ENCODE measurements at regions not wholly inside any gene's neighbourhood (a gene's known extent, or its start where the extent isn't known, plus 50 kb on each side); places are given as distances from the start of the nearest gene placed in this dataset.

GRCh38 chr9:78565481-78565880, 268.6 kb downstream of the PSAT1 start:
- TF ChIP-seq, protein P1, sequence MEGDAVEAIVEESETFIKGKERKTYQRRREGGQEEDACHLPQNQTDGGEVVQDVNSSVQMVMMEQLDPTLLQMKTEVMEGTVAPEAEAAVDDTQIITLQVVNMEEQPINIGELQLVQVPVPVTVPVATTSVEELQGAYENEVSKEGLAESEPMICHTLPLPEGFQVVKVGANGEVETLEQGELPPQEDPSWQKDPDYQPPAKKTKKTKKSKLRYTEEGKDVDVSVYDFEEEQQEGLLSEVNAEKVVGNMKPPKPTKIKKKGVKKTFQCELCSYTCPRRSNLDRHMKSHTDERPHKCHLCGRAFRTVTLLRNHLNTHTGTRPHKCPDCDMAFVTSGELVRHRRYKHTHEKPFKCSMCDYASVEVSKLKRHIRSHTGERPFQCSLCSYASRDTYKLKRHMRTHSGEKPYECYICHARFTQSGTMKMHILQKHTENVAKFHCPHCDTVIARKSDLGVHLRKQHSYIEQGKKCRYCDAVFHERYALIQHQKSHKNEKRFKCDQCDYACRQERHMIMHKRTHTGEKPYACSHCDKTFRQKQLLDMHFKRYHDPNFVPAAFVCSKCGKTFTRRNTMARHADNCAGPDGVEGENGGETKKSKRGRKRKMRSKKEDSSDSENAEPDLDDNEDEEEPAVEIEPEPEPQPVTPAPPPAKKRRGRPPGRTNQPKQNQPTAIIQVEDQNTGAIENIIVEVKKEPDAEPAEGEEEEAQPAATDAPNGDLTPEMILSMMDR (IDR thresholded peaks at IDR 0.05), result no peak
- Histone ChIP-seq H3K4me3 (no peak overlapping the region), H3K36me3 (no peaks in the 10 kb centered on the region), H3K4me1 (no peaks in the 10 kb centered on the region), H3K27me3 (no peaks in the 10 kb centered on the region), H3K9me3 (no peaks in the 10 kb centered on the region), H3K27ac (no peak overlapping the region)
- DNase-seq (ENCODE audit: low spot score), result no peak

DNA sequence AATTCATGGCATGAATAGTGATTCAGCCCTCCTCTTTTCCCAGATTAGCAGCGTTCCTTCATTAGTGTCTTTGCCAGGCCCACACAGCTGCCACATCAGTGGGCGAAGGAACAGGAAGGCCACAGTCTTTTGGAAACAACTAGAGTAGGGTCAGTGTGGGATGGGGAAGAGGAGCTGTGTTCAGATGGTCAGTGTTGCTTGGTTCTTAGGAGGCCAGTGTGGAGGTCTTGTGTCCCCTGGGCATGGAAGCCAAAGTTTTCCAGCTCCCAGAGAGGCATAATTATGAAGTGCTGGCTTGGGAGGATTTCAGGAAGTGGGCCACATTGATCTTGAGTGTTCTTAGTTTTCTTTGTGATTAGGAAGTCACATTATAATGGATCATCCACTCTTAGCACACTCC, 269.6 kb downstream of the PSAT1 start:
- no peak for DNase-seq (ENCODE audit: low spot score)
- H3K9me3 ChIP-seq, result no peaks in the 10 kb centered on the region
- no peak overlapping the region for H3K27ac ChIP-seq
- no peak overlapping the region for H3K4me3 ChIP-seq
- TF ChIP-seq, protein P1 (IDR thresholded peaks at IDR 0.05), result no peak
- H3K27me3 ChIP-seq, result no peaks in the 10 kb centered on the region
- no peaks in the 10 kb centered on the region for H3K36me3 ChIP-seq
- no peaks in the 10 kb centered on the region for H3K4me1 ChIP-seq

- no peaks in the 10 kb centered on the region for H3K27me3 ChIP-seq
- TF ChIP-seq, protein P1 (IDR thresholded peaks at IDR 0.05), result no peak
- H3K9me3 ChIP-seq, result no peaks in the 10 kb centered on the region
- H3K4me1 ChIP-seq, result no peaks in the 10 kb centered on the region
- DNase-seq (ENCODE audit: low spot score), result no peak
- H3K36me3 ChIP-seq, result no peaks in the 10 kb centered on the region
- no peak overlapping the region for H3K27ac ChIP-seq
- H3K4me3 ChIP-seq, result no peak overlapping the region
Measured at GRCh38 chr9:78566948-78567675, 270.2 kb downstream of the PSAT1 start.

GRCh38 chr9:78567693-78568092, 270.8 kb downstream of the PSAT1 start:
- no peaks in the 10 kb centered on the region for H3K27me3 ChIP-seq
- no peak overlapping the region for H3K27ac ChIP-seq
- no peaks in the 10 kb centered on the region for H3K9me3 ChIP-seq
- H3K4me1 ChIP-seq, result no peaks in the 10 kb centered on the region
- TF ChIP-seq, protein P1 (IDR thresholded peaks at IDR 0.05), result no peak
- no peak for DNase-seq (ENCODE audit: low spot score)
- no peaks in the 10 kb centered on the region for H3K36me3 ChIP-seq
- H3K4me3 ChIP-seq, result no peak overlapping the region

DNA sequence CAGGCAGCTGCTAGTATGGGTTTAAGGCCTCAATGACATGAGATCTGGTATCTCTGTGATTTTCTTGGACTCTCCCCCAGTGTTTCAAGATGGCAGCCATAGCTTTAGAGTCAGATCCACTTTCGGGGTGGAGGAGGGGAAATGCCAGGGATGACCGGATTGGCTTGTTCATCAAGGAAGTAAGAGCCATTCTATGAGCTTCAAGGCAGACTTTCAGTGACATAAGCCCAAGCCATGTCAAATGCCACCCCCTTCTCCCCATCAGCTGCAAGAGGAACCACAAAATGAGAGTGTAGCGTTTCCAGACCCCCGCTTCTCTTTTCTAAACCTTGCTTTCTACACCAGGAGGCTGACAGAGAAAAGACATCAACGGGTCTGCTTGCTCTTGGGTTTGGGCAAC, 271.8 kb downstream of the PSAT1 start:
- Histone ChIP-seq H3K27ac (no peak overlapping the region), H3K4me3 (no peak overlapping the region), H3K36me3 (no peaks in the 10 kb centered on the region), H3K27me3 (no peaks in the 10 kb centered on the region), H3K4me1 (no peaks in the 10 kb centered on the region), H3K9me3 (no peaks in the 10 kb centered on the region)
- DNase-seq (ENCODE audit: low spot score), result no peak
- TF ChIP-seq, protein P1 (IDR thresholded peaks at IDR 0.05), result no peak

- TF ChIP-seq, protein P1 (IDR thresholded peaks at IDR 0.05), result no peak
- Histone ChIP-seq H3K9me3 (no peaks in the 10 kb centered on the region), H3K27ac (no peak overlapping the region), H3K36me3 (no peaks in the 10 kb centered on the region), H3K4me1 (no peaks in the 10 kb centered on the region), H3K27me3 (no peaks in the 10 kb centered on the region), H3K4me3 (no peak overlapping the region)
- no peak for DNase-seq (ENCODE audit: low spot score)
Measured at GRCh38 chr9:78572266-78572665, 275.3 kb downstream of the PSAT1 start.
